GM13977 (cell line): ENCODE measurements at regions not wholly inside any gene's neighbourhood (a gene's known extent, or its start where the extent isn't known, plus 50 kb on each side); places are given as distances from the start of the nearest gene placed in this dataset.
"Not testable (repeated sequence)": the region's sequence is repeated elsewhere in the genome, so short reads cannot be mapped to it uniquely, and the experiment has no call there.

ENCODE experiments used
- DNase-seq: peaks from one replicate; pipeline ENCODE4 v3.0.0; 2012; ENCODE audit warnings: low spot score
- CTCF ChIP-seq: IDR thresholded peaks from 2 replicates; pipeline ENCODE4 v1.5.1; 2012; ENCODE audit warnings: mild to moderate bottlenecking, control low read depth; ENCODE audit not compliant: insufficient read depth; ENCODE audit errors: extremely low read depth, missing control alignments
- in situ Hi-C: fragments of 300-500 bp; cut with MboI; formaldehyde crosslinking; loops from one replicate; pipeline ENCODE4 v1.12.0; 2022; ENCODE audit warnings: low sequenced_read_pairs, low pct_unique_long_range_greater_than_20kb, mixed read lengths, inconsistent platforms; ENCODE audit not compliant: unreplicated experiment

- no peak for TF ChIP-seq CTCF
- in situ Hi-C loops = loop anchor here (5.0 kb wide), 1 partner anchor 201 kb away; no protein-coding TSS in a partner anchor
- no peak for DNase-seq
Measured at GRCh38 chr7:35908331-35909216, 107.7 kb downstream of the SEPTIN7 start.

- no peak for TF ChIP-seq CTCF
- in situ Hi-C loops = loop anchor here (5.0 kb wide), 1 partner anchor 203 kb away; no protein-coding TSS in a partner anchor
- DNase-seq = no peak
Measured at GRCh38 chr7:35909870-35910357, 109.1 kb downstream of the SEPTIN7 start.

GRCh38 chr7:35910621-35911020 lies 109.8 kb downstream of the SEPTIN7 start:
- DNase-seq, in situ Hi-C loops: not testable (repeated sequence)

- DNase-seq, in situ Hi-C loops: not testable (repeated sequence)
Measured at GRCh38 chr7:35913350-35913749, 112.5 kb downstream of the SEPTIN7 start.

GRCh38 chr7:35914214-35914613 lies 113.4 kb downstream of the SEPTIN7 start:
- DNase-seq, in situ Hi-C loops: not testable (repeated sequence)

GRCh38 chr7:35915247-35915955 lies 114.5 kb downstream of the SEPTIN7 start:
- DNase-seq, in situ Hi-C loops: not testable (repeated sequence)

- in situ Hi-C loops, DNase-seq: not testable (repeated sequence)
Measured at GRCh38 chr7:35918217-35918616, 117.4 kb downstream of the SEPTIN7 start.

GRCh38 chr7:35919607-35920006 lies 118.8 kb downstream of the SEPTIN7 start:
- DNase-seq, in situ Hi-C loops: not testable (repeated sequence)

GRCh38 chr7:35921338-35921737 lies 120.5 kb downstream of the SEPTIN7 start:
- in situ Hi-C loops, DNase-seq: not testable (repeated sequence)

GRCh38 chr7:35924668-35925067 lies 123.8 kb downstream of the SEPTIN7 start:
- DNase-seq, in situ Hi-C loops: not testable (repeated sequence)

GRCh38 chr7:35926966-35927365 lies 126.1 kb downstream of the SEPTIN7 start:
- in situ Hi-C loops, DNase-seq: not testable (repeated sequence)

- in situ Hi-C loops, DNase-seq: not testable (repeated sequence)
Measured at GRCh38 chr7:35931134-35931533, 130.3 kb downstream of the SEPTIN7 start.

- in situ Hi-C loops, DNase-seq: not testable (repeated sequence)
Measured at GRCh38 chr7:35931551-35931950, 130.7 kb downstream of the SEPTIN7 start.

GRCh38 chr7:35940695-35941094 lies 139.8 kb downstream of the SEPTIN7 start:
- DNase-seq, in situ Hi-C loops: not testable (repeated sequence)

GRCh38 chr7:35945621-35946020 lies 144.8 kb downstream of the SEPTIN7 start:
- in situ Hi-C loops, DNase-seq: not testable (repeated sequence)

GRCh38 chr7:35955735-35956134 lies 154.9 kb downstream of the SEPTIN7 start:
- in situ Hi-C loops, DNase-seq: not testable (repeated sequence)
